Testis (tissue), 2 donors: ENCODE measurements at regions not wholly inside any gene's neighbourhood (a gene's known extent, or its start where the extent isn't known, plus 50 kb on each side); places are given as distances from the start of the nearest gene placed in this dataset.

Source experiments
- DNase-seq: peaks from one replicate; pipeline ENCODE4 v3.0.0-alpha.2; 2019
- H3K27ac ChIP-seq, 2 donors: fragments of 200-600 bp; sonication (generic); one replicate each; pipeline ENCODE4 v1.5.1; 2019
- H3K27me3 ChIP-seq: fragments of 200-600 bp; sonication (generic); one replicate; pipeline ENCODE4 v1.5.1; 2019
- H3K36me3 ChIP-seq: fragments of 200-600 bp; sonication (generic); one replicate; pipeline ENCODE4 v1.5.1; 2017; ENCODE audit warnings: low read depth; ENCODE audit errors: missing control alignments
- H3K4me1 ChIP-seq: fragments of 200-600 bp; sonication (generic); one replicate; pipeline ENCODE4 v1.5.1; 2019
- H3K4me3 ChIP-seq, 2 donors: fragments of 200-600 bp; sonication (generic); one replicate each; pipeline ENCODE4 v1.5.1; 2017 to 2019
- H3K9me3 ChIP-seq: fragments of 200-600 bp; sonication (generic); one replicate; pipeline ENCODE4 v1.5.1; 2017
- POLR2A ChIP-seq: fragments of 450-650 bp; IDR thresholded peaks from one replicate; pipeline ENCODE4 v1.6.1; 2017; ENCODE audit warnings: antibody characterized with exemption, mild to moderate bottlenecking, moderate library complexity
- WGBS, 2 donors: methylation state at CpG; one replicate each; pipeline ENCODE4 v1.1.5; 2018; 5-methylcytosine and 5-hydroxymethylcytosine counted together
- intact Hi-C: fragments of 100-400 bp; cut with DNase I; formaldehyde crosslinking; loops from one replicate; pipeline ENCODE4 v1.15.1; 2023; ENCODE audit warnings: low total_unique reads
- TF ChIP-seq, protein P1 (sequence below), 3 experiments: fragments of 450-650 bp in 2 of 3; fragments of 200-600 bp in 1 of 3; sonication (generic) in 1 of 3; IDR thresholded peaks; one replicate each; pipeline ENCODE4 v1.5.1; 2016 to 2019; ENCODE audit warnings: antibody characterized with exemption in 3 of 3, mild to moderate bottlenecking in 2 of 3, moderate library complexity in 1 of 3

DNA sequence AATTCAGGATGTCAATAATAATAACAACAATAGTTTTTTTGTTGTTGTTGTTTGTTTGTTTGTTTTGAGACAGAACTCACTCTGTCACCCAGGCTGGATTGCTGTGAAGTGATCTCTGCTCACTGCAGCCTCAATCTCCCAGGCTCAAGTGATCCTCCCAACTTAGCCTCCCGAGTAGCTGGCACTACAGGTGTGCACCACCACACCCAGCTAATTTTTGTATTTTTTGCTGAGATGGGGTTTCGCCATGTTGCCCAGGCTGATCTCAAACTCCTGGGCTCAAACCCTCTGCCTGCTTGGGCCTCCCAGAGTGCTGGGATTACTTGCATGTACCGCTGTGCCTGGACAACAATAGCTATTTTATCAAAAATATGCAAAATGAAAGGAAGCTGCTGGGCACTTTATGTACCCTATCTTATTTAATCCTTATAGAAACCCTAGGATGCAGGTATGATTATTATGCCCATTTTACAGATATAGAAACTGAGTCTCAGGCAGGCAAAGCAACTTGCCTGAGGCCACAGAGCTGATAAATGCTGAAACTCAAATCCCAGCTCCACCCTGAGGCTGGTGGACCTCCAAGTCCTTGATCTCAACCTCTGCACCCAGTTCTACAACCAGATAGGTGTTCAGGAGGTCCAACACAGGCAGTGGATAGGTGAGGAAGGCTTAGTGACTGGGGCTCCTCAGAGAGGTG, 57.4 kb upstream of the CTPS1 start:
- H3K27ac ChIP-seq = no peak overlapping the region
- H3K4me1 ChIP-seq = no peaks in the 10 kb centered on the region
- H3K4me3 ChIP-seq = no peak overlapping the region
- intact Hi-C loops = no loop called here
- WGBS, 2 donors = 89 to 90% methylated on average over 3 of the region's 3 CpGs
- TF ChIP-seq, protein P1, sequence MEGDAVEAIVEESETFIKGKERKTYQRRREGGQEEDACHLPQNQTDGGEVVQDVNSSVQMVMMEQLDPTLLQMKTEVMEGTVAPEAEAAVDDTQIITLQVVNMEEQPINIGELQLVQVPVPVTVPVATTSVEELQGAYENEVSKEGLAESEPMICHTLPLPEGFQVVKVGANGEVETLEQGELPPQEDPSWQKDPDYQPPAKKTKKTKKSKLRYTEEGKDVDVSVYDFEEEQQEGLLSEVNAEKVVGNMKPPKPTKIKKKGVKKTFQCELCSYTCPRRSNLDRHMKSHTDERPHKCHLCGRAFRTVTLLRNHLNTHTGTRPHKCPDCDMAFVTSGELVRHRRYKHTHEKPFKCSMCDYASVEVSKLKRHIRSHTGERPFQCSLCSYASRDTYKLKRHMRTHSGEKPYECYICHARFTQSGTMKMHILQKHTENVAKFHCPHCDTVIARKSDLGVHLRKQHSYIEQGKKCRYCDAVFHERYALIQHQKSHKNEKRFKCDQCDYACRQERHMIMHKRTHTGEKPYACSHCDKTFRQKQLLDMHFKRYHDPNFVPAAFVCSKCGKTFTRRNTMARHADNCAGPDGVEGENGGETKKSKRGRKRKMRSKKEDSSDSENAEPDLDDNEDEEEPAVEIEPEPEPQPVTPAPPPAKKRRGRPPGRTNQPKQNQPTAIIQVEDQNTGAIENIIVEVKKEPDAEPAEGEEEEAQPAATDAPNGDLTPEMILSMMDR (IDR thresholded peaks at IDR 0.05) = no peak
- no peak for TF ChIP-seq POLR2A
- DNase-seq = no peak
- H3K27me3 ChIP-seq = no peaks in the 10 kb centered on the region
- no peaks in the 10 kb centered on the region for H3K36me3 ChIP-seq
- H3K9me3 ChIP-seq = no peaks in the 10 kb centered on the region

DNA sequence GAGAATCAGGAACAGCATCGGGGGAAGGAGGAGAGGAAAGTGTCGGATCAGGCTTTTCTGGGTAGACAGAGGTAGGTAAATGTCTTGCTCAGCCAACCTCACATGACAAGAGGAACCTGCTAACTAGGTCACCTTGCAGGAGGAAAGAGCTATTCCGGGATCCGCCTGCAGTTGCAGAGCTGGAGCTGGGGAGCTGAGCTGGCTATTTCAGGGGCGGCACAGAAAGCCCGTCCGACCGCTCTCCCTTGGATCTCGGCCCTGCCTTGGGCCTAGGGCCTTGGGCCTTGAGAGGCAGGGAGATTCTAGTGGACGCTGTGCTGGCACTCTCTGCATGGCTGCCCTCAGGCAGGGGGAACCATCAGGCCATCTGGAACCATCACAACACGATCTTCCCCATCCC, 56.5 kb upstream of the CTPS1 start:
- H3K9me3 ChIP-seq = no peaks in the 10 kb centered on the region
- no peaks in the 10 kb centered on the region for H3K27me3 ChIP-seq
- no peak for TF ChIP-seq POLR2A
- TF ChIP-seq, protein P1 (IDR thresholded peaks at IDR 0.05) = no peak
- H3K27ac ChIP-seq = no peak overlapping the region
- H3K36me3 ChIP-seq = no peaks in the 10 kb centered on the region
- WGBS, 2 donors = 79 to 80% methylated on average over 7 to 11 of the region's 11 CpGs
- no peak overlapping the region for H3K4me3 ChIP-seq
- intact Hi-C loops = no loop called here
- H3K4me1 ChIP-seq = no peaks in the 10 kb centered on the region
- DNase-seq = no peak

DNA sequence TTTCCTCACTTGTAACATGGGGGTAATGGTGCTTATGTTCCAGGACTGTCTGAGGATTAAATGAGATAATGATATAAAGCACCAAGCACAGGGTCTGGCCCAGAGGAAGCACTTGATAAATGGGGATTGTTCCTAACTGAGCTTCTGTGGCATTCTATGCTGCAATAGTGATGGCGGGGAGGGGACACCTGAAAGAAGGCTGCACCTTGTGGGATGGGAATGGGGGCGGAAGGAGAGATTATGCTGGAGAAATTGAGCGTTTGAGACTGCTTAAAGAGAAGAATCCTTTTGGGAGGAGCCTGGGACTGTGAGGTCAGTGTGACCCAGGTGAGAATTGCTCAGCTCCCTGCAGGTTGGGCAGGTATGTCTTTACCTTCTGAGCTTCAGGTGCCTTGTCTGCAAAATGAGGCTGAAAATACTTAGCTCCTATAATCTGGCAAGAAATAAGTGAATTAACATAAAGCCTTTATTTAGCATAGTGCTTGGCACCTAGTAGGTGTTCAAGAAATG, 55.9 kb upstream of the CTPS1 start:
- Histone ChIP-seq H3K4me1 (no peaks in the 10 kb centered on the region), H3K9me3 (no peaks in the 10 kb centered on the region), H3K27me3 (no peaks in the 10 kb centered on the region), H3K36me3 (no peaks in the 10 kb centered on the region), H3K27ac (no peak overlapping the region), H3K4me3 (no peak overlapping the region)
- TF ChIP-seq, protein P1 (IDR thresholded peaks at IDR 0.05) = no peak
- no peak for TF ChIP-seq POLR2A
- intact Hi-C loops = no loop called here
- DNase-seq = no peak
- WGBS, 2 donors = 92 to 94% methylated on average over 3 of the region's 3 CpGs

DNA sequence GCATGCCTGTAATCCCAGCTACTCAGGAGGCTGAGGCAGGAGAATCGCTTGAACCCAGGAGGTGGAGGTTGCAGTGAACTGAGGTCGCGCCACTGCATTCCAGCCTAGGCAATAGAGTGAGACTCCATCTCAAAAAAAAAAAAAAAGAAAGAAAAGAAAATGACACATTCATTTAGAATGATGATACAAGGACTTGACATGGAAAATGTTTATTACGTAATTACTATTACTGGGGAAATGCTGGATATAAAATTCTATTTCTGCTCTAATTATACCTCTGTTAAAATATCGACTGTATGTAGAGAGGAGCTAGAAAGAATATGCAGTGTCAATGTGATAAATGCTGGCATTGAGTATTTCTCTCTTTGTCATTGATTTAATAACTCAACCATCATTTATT, 54.7 kb upstream of the CTPS1 start:
- 92 to 95% methylated on average over 5 of the region's 5 CpGs for WGBS, 2 donors
- Histone ChIP-seq H3K27ac (no peak overlapping the region), H3K9me3 (no peaks in the 10 kb centered on the region), H3K27me3 (no peaks in the 10 kb centered on the region), H3K36me3 (no peaks in the 10 kb centered on the region), H3K4me1 (no peaks in the 10 kb centered on the region), H3K4me3 (no peak overlapping the region)
- TF ChIP-seq, protein P1 (IDR thresholded peaks at IDR 0.05) = no peak
- no peak for TF ChIP-seq POLR2A
- intact Hi-C loops = no loop called here
- DNase-seq = no peak

DNA sequence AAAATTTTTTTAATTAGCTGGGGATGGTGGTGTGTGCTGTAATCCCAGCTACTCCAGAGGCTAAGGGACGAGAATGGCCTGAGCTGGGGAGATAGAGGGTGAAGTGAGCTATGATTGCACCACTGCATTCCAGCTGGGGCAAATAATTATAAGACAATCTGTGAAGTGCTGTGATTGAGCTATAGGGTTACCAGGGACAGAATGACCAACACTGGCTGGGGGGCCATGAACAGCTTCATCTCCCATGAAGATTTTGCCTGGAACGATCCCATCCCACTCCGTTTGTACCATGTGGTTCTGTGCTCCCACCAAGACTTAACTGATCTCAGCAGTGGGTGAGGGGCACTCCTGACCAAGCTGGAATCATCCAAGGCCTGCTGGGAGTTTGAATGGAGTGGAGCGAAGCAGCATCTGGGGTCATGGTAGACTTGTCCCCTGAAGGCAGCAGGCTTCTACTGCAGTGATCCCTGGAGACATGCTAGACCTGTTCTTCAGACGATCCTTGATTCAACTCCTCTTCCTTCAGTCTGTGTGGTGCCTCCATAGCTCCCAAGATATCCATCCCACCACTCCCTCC, 53.6 kb upstream of the CTPS1 start:
- H3K9me3 ChIP-seq = no peaks in the 10 kb centered on the region
- intact Hi-C loops = no loop called here
- TF ChIP-seq, protein P1 (IDR thresholded peaks at IDR 0.05) = no peak
- TF ChIP-seq POLR2A = no peak
- no peak overlapping the region for H3K27ac ChIP-seq
- no peaks in the 10 kb centered on the region for H3K4me1 ChIP-seq
- DNase-seq = no peak
- no peak overlapping the region for H3K4me3 ChIP-seq
- no peaks in the 10 kb centered on the region for H3K36me3 ChIP-seq
- 81 to 83% methylated on average over 5 of the region's 5 CpGs for WGBS, 2 donors
- H3K27me3 ChIP-seq = no peaks in the 10 kb centered on the region
